AG04449 (cell line): ENCODE measurements at regions not wholly inside any gene's neighbourhood (a gene's known extent, or its start where the extent isn't known, plus 50 kb on each side); places are given as distances from the start of the nearest gene placed in this dataset.

Experiments used
- CTCF ChIA-PET: fragments of 350-600 bp; formaldehyde crosslinking; extraction: SDS; loops from one replicate; lab custom pipeline; 2021; ENCODE audit warnings: antibody characterized with exemption; lab: Yijun Ruan, JAX
- POLR2A ChIA-PET: fragments of 400-600, 350-600 bp; formaldehyde crosslinking; extraction: SDS; loops from one replicate; lab custom pipeline; 2020; ENCODE audit warnings: antibody characterized with exemption, inconsistent platforms; lab: Yijun Ruan, JAX
- DNase-seq: peaks from one replicate; pipeline ENCODE4 v3.0.0-alpha.2; 2010; ENCODE audit warnings: low read depth, low spot score
- H3K4me3 ChIP-seq: 2 replicates; pipeline ENCODE4 v1.5.1; 2011; ENCODE audit warnings: low read depth, mild to moderate bottlenecking, control low read depth, low read length
- CTCF ChIP-seq: IDR thresholded peaks from one replicate; pipeline ENCODE4 v1.5.1; 2011; ENCODE audit warnings: mild to moderate bottlenecking, moderate library complexity, low read length, control low read depth, inconsistent platforms; ENCODE audit not compliant: insufficient read depth; ENCODE audit errors: missing control alignments

DNA sequence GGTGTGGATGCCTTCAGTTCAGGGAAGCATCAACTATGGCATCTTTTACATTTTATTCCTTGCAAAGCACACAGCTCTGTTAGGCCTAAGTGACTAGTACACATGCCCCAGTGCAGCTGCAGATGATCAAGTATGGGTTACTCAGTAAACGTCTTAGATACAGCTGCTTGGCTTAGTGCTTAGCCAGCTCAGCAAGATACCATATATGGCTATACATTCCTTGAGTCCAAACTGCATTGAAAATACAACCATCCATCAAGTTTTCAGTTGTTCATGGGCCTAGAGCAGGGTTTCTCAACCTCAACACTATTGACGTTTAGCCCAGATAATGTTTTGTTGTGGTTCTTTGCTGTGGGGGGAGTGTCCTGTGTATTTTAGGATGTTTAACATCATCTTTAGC, 769.9 kb downstream of the TSN start:
- TF ChIP-seq CTCF, result no peak
- ChIA-PET POLR2A (no interaction called here), CTCF (no interaction called here)
- DNase-seq, result no peak
- no peak overlapping the region for H3K4me3 ChIP-seq

- ChIA-PET CTCF (no interaction called here), POLR2A (no interaction called here)
- DNase-seq, result no peak
- no peak overlapping the region for H3K4me3 ChIP-seq
- TF ChIP-seq CTCF, result no peak
Measured at GRCh38 chr2:122528061-122528460, 772.6 kb downstream of the TSN start.

DNA sequence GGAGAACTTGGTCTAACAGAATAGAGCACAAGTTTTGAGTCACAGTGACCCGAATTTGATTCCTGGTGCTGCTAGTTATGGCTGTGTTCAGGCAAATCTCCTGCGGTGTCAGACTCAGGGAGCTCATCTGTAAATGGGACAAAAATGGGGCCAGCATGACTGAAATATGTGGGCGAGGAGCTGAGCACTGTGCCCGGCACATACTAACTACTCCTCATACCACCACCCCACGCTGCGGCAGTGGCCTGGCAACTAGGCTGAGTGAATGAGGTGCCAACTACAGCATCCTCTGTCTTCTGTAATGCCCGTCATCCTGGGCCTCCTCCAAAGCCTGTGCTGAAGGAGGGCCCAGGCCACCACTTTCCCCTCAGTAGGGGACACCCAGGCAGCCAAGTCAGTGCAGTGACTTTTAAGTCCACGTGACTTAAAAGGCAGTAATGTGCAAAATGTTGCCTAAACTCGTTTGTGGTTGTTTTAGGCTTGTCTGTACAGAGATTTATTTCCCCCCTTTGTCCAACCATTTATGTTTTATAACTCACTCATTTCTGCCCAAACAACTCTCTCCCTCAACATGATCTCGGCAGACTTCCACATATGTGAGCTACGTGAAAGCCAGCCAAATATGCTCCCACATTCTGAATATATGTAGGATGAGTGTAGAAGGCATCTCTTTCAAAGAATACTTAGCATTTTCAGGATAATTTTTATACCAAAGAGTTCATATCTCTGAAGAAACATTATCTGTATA, 773.7 kb downstream of the TSN start:
- DNase-seq, result no peak
- no peak overlapping the region for H3K4me3 ChIP-seq
- ChIA-PET POLR2A (no interaction called here), CTCF (no interaction called here)
- TF ChIP-seq CTCF, result no peak

GRCh38 chr2:122530814-122531213, 775.4 kb downstream of the TSN start:
- no peak for DNase-seq
- no peak overlapping the region for H3K4me3 ChIP-seq
- ChIA-PET CTCF (no interaction called here), POLR2A (no interaction called here)
- no peak for TF ChIP-seq CTCF

DNA sequence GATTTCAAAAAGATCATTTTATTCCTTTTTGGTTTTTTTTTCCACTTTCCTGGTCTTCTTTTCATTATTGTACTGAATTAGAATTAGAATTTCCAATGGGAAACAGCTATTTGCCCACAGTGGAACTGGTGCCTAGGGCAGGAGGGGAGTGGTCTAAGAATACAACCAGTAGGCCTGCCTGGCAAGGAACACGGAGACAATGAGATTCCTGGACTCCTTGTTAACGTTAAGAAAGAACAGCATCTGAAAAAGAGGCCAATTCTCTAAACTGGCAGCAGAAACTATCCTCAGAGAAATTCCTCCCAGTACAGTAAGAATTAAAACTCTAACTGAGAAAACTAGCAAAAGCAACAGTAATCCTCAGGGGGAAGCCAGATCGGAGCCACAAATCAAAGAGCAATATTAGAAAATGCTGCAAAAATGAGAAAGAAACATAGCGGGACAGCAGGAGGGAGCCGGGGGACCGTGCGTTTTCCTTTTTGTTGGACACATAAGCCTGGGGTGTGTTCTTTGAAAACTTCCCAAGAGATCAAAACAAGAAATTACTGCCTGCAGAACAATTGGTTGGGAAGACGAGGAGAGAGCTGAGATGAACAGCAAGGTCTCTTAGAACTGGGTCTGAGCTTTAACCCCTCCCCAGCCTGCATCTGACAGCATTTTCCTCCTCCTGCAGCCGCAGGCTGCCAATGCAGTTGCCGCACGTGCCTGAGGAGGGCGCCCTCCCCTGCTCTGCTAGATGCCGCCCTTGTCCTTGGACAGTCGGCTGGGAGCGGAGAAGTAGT, 776.0 kb downstream of the TSN start:
- TF ChIP-seq CTCF, result peak; percentile 11
- CTCF ChIA-PET, result no interaction called here
- no peak for DNase-seq
- no peak overlapping the region for H3K4me3 ChIP-seq
- POLR2A ChIA-PET, result no interaction called here

GRCh38 chr2:122532072-122532344, 776.6 kb downstream of the TSN start:
- no peak for DNase-seq
- no peak overlapping the region for H3K4me3 ChIP-seq
- POLR2A ChIA-PET, result no interaction called here
- no peak for TF ChIP-seq CTCF
- CTCF ChIA-PET, result interaction anchor here (1.4 kb wide), 1 partner anchor 13 kb away, joined by 4 read pairs; no protein-coding TSS in a partner anchor
